Osteoblast (primary cell): ENCODE measurements at regions not wholly inside any gene's neighbourhood (a gene's known extent, or its start where the extent isn't known, plus 50 kb on each side); places are given as distances from the start of the nearest gene placed in this dataset.
"Not testable (repeated sequence)": the region's sequence is repeated elsewhere in the genome, so short reads cannot be mapped to it uniquely, and the experiment has no call there.

ENCODE experiments used
- DNase-seq: peaks from one replicate; pipeline ENCODE4 v3.0.0; 2011; ENCODE audit warnings: low spot score, mixed read lengths; ENCODE audit not compliant: insufficient read length; ENCODE audit errors: missing footprints
- H2AFZ ChIP-seq: 2 replicates; pipeline ENCODE4 v1.6.0; 2011; ENCODE audit warnings: mild to moderate bottlenecking, low read length
- H3K27ac ChIP-seq: 2 replicates; pipeline ENCODE4 v1.5.1; 2011; ENCODE audit warnings: mild to moderate bottlenecking, low read depth, low read length, moderate library complexity
- H3K27me3 ChIP-seq: 2 replicates; pipeline ENCODE4 v1.6.0; 2012; ENCODE audit warnings: mild to moderate bottlenecking, control low read depth, inconsistent platforms, low read length, moderate library complexity; ENCODE audit not compliant: insufficient read depth
- H3K36me3 ChIP-seq: 2 replicates; pipeline ENCODE4 v1.5.1; 2011; ENCODE audit warnings: mild to moderate bottlenecking, low read length, control low read depth, moderate library complexity; ENCODE audit not compliant: insufficient read depth
- H3K4me1 ChIP-seq: 2 replicates; pipeline ENCODE4 v1.5.1; 2011; ENCODE audit warnings: mild to moderate bottlenecking, low read length, control low read depth, moderate library complexity; ENCODE audit not compliant: insufficient read depth
- H3K4me2 ChIP-seq: 2 replicates; pipeline ENCODE4 v1.6.0; 2011; ENCODE audit warnings: mild to moderate bottlenecking, low read length; ENCODE audit not compliant: insufficient read depth
- H3K4me3 ChIP-seq: fragments of 200-600 bp; sonication (generic); 3 replicates; pipeline ENCODE4 v1.5.1; 2012; ENCODE audit warnings: mild to moderate bottlenecking, low read length, inconsistent platforms; ENCODE audit not compliant: insufficient read depth
- H3K79me2 ChIP-seq: 2 replicates; pipeline ENCODE4 v1.6.0; 2012; ENCODE audit warnings: mild to moderate bottlenecking, low read length, control low read depth, inconsistent platforms; ENCODE audit not compliant: insufficient read depth
- H3K9me3 ChIP-seq: 2 replicates; pipeline ENCODE4 v1.5.1; 2011; ENCODE audit warnings: low read depth, low read length, control low read depth
- H4K20me1 ChIP-seq: 2 replicates; pipeline ENCODE4 v1.6.0; 2012; ENCODE audit warnings: mild to moderate bottlenecking, low read length, control low read depth; ENCODE audit not compliant: insufficient read depth
- TF ChIP-seq, protein P1 (sequence below): IDR thresholded peaks from 2 replicates; pipeline ENCODE4 v1.5.1; 2011; ENCODE audit warnings: mild to moderate bottlenecking, low read depth, low read length, moderate library complexity; ENCODE audit errors: extremely low read depth

DNA sequence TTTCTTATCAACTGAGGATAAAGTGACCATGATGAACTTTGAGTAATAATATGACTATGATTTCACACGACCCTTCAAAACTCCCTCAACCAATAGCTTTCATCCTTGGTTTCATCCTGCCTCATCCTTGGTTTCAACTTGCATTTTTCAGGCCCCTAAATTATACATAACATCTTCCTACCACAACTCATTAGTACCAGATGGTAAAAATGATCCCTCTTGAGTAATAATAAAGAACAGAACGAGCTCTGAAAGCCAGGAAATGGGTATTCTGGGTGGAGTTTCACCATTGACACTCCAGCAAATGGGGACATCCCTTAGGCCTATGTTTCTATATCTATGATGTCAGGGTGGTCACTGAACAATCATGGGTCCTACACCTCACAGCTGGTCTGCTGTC is 72.1 kb upstream of the LMNTD1 start:
- no peaks in the 10 kb centered on the region for H3K27me3 ChIP-seq
- no peak overlapping the region for H3K4me3 ChIP-seq
- H2AFZ ChIP-seq, result no peak overlapping the region
- H3K36me3 ChIP-seq, result no peaks in the 10 kb centered on the region
- no peak for DNase-seq
- no peaks in the 10 kb centered on the region for H3K4me1 ChIP-seq
- TF ChIP-seq, protein P1, sequence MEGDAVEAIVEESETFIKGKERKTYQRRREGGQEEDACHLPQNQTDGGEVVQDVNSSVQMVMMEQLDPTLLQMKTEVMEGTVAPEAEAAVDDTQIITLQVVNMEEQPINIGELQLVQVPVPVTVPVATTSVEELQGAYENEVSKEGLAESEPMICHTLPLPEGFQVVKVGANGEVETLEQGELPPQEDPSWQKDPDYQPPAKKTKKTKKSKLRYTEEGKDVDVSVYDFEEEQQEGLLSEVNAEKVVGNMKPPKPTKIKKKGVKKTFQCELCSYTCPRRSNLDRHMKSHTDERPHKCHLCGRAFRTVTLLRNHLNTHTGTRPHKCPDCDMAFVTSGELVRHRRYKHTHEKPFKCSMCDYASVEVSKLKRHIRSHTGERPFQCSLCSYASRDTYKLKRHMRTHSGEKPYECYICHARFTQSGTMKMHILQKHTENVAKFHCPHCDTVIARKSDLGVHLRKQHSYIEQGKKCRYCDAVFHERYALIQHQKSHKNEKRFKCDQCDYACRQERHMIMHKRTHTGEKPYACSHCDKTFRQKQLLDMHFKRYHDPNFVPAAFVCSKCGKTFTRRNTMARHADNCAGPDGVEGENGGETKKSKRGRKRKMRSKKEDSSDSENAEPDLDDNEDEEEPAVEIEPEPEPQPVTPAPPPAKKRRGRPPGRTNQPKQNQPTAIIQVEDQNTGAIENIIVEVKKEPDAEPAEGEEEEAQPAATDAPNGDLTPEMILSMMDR, result no peak
- H3K9me3 ChIP-seq, result no peaks in the 10 kb centered on the region
- H4K20me1 ChIP-seq, result no peaks in the 10 kb centered on the region
- H3K4me2 ChIP-seq, result no peak overlapping the region
- no peaks in the 10 kb centered on the region for H3K79me2 ChIP-seq
- H3K27ac ChIP-seq, result no peak overlapping the region

DNA sequence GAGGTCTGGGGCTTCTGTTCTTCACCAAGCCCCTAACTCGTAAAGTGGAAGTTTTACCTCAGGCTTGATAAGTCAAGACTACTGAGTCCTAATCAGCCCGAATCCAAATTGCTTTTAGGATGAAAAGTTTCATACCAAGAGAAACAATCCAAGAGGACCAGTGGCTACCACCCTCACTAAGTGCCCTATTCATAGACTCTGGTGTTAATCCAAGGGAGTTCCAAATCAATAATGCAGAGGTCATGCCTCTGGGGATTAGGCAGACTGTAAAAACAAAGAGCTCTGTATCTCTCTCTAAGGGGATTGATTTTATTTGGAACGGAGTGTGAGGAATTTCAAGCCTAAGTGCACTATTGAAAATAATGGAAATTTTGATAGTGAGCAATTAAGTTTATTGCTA is 76.3 kb upstream of the LMNTD1 start:
- TF ChIP-seq, protein P1, result no peak
- no peaks in the 10 kb centered on the region for H3K9me3 ChIP-seq

DNA sequence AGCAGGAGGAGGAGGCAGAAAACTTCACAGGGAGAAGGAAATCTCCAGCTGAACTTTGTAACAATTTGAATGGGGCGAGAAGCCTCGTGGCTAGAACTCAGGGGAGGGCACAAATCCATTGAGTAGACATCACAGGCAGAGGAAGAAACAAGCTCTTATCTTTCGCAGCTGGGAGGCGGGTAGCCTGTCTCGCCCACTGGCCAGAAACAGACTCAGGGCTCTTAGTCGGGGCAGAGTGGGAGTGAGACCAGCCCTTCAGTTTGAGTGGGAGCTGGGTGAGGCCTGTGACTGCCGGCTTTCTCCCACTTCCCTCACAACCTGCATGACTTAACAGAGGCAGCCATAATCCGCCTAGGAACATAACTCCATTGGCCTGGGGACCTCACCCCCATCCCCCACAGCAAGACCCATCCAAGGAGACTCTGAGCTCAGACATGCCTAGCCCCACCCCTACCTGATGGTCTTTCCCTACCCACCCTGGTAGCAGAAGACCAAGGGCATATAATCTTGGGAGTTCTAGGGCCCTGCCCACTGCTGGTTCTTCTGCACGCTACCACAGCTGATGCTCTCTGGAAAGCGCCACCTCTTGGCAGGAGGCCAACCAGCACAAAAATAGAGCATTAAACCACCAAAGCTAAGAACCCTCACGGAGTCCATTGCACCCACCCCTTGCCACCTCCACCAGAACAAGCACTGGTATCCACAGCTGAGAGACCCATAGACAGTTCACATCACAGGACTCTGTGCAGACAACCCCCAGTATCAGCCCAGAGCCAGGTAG is 77.8 kb upstream of the LMNTD1 start:
- not testable (repeated sequence) for H3K27ac ChIP-seq

More for the DNA sequence above, 76.3 kb upstream of the LMNTD1 start:
- Histone ChIP-seq H2AFZ (no peak overlapping the region), H4K20me1 (no peaks in the 10 kb centered on the region), H3K27me3 (no peaks in the 10 kb centered on the region), H3K4me3 (no peak overlapping the region), H3K4me1 (no peaks in the 10 kb centered on the region), H3K4me2 (no peak overlapping the region), H3K79me2 (no peaks in the 10 kb centered on the region), H3K27ac (no peak overlapping the region), H3K36me3 (no peaks in the 10 kb centered on the region)
- no peak for DNase-seq

DNA sequence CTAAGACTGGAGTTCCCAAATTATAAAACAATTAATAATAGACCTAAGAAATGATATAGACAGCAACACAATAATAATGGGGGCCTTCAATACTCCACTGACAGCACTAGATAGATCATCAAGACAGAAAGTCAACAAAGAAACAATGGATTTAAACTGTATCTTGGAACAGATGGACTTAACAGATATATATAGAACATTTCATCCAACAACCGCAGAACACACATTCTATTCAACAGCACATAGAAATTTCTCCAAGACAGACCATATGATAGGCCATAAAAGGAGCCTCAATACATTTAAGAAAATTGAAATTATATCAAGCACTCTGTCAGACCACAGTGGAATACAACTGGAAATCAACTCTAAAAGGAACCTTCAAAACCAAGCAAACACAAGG is 80.1 kb upstream of the LMNTD1 start:
- not testable (repeated sequence) for H2AFZ ChIP-seq, H3K9me3 ChIP-seq, H3K79me2 ChIP-seq, H3K27ac ChIP-seq, H3K4me1 ChIP-seq, H3K4me3 ChIP-seq, H3K27me3 ChIP-seq, DNase-seq, H3K4me2 ChIP-seq, H3K36me3 ChIP-seq, H4K20me1 ChIP-seq

More for the DNA sequence above, 77.8 kb upstream of the LMNTD1 start:
- H3K9me3 ChIP-seq, H3K4me3 ChIP-seq, H3K79me2 ChIP-seq, H2AFZ ChIP-seq, H3K4me2 ChIP-seq, H3K4me1 ChIP-seq, H4K20me1 ChIP-seq, H3K27me3 ChIP-seq, H3K36me3 ChIP-seq, DNase-seq: not testable (repeated sequence)

DNA sequence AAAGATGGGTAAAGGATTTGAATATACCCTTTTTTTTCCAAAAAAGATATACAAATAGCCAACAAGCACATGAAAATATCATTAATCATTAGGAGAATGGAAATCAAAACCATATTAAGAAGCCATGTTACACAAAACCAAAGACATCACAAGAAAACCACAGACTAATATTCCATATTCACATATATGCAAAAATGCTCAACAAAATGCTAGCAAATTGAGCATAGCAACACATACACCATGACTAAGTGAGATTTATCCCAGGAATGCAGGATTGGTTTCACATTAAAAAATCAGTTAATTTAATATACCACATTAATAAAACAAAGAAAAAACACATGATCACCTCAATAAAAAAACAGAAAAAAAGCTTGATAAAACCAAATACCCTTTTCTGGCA is 84.7 kb upstream of the LMNTD1 start:
- TF ChIP-seq, protein P1, result no peak
- no peaks in the 10 kb centered on the region for H4K20me1 ChIP-seq
- H2AFZ ChIP-seq, result no peak overlapping the region
- H3K36me3 ChIP-seq, result no peaks in the 10 kb centered on the region
- DNase-seq, result no peak
- no peak overlapping the region for H3K4me2 ChIP-seq
- no peak overlapping the region for H3K4me3 ChIP-seq
- no peak overlapping the region for H3K27ac ChIP-seq
- H3K79me2 ChIP-seq, result no peaks in the 10 kb centered on the region
- H3K27me3 ChIP-seq, result peaks cover 4% of the 10 kb centered on the region
- no peaks in the 10 kb centered on the region for H3K4me1 ChIP-seq
- H3K9me3 ChIP-seq, result no peaks in the 10 kb centered on the region
